ENCODE measurements at regions not wholly inside any gene's neighbourhood (a gene's known extent, or its start where the extent isn't known, plus 50 kb on each side); places are given as distances from the start of the nearest gene placed in this dataset.
"Not testable (repeated sequence)": the region's sequence is repeated elsewhere in the genome, so short reads cannot be mapped to it uniquely, and the experiment has no call there.

- Histone ChIP-seq H3K27me3 (no peaks in the 10 kb centered on the region), H3K4me1 (ENCODE audit: insufficient read depth) (no peaks in the 10 kb centered on the region), H3K9me3 (no peaks in the 10 kb centered on the region), H3K4me3 (no peak overlapping the region), H3K36me3 (no peaks in the 10 kb centered on the region), H3K27ac (no peak overlapping the region)
- 96 to 98% (median 96%) methylated on average over 1 of the region's 1 CpG for WGBS, 3 donors
- TF ChIP-seq EP300 (IDR thresholded peaks at IDR 0.05) (no peak), CTCF (IDR thresholded peaks at IDR 0.05) (no peak), POLR2A (IDR thresholded peaks at IDR 0.05) (no peak)
- no peak for DNase-seq
- intact Hi-C loops (cut with DNase I), result no loop called here
Measured at GRCh38 chr14:30020687-30021086, 93.0 kb upstream of the PRKD1 start.

- H3K4me1 ChIP-seq (ENCODE audit: insufficient read depth); DNase-seq; H3K4me3 ChIP-seq; H3K27ac ChIP-seq; H3K9me3 ChIP-seq; H3K36me3 ChIP-seq; H3K27me3 ChIP-seq; intact Hi-C loops (cut with DNase I): not testable (repeated sequence)
- 92 to 96% (median 96%) methylated on average over 5 of the region's 5 CpGs for WGBS, 3 donors
Measured at GRCh38 chr14:30023350-30023749, 95.7 kb upstream of the PRKD1 start.

- Histone ChIP-seq H3K4me3 (no peak overlapping the region), H3K27me3 (no peaks in the 10 kb centered on the region), H3K36me3 (no peaks in the 10 kb centered on the region), H3K27ac (no peak overlapping the region), H3K4me1 (ENCODE audit: insufficient read depth) (no peaks in the 10 kb centered on the region), H3K9me3 (no peaks in the 10 kb centered on the region)
- TF ChIP-seq EP300 (IDR thresholded peaks at IDR 0.05), result no peak
- TF ChIP-seq POLR2A (IDR thresholded peaks at IDR 0.05), result no peak
- no peak for TF ChIP-seq CTCF (IDR thresholded peaks at IDR 0.05)
- no peak for DNase-seq
- 66 to 79% (median 72%) methylated on average over 1 of the region's 1 CpG for WGBS, 3 donors
- intact Hi-C loops (cut with DNase I), result no loop called here
Measured at GRCh38 chr14:30034152-30034551, 106.5 kb upstream of the PRKD1 start.

GRCh38 chr14:30035361-30035760 is 107.7 kb upstream of the PRKD1 start:
- no peaks in the 10 kb centered on the region for H3K27me3 ChIP-seq
- no peak overlapping the region for H3K27ac ChIP-seq
- no peaks in the 10 kb centered on the region for H3K4me1 ChIP-seq (ENCODE audit: insufficient read depth)
- intact Hi-C loops (cut with DNase I), result no loop called here
- TF ChIP-seq POLR2A (IDR thresholded peaks at IDR 0.05), result no peak
- TF ChIP-seq EP300 (IDR thresholded peaks at IDR 0.05), result no peak
- no peak for TF ChIP-seq CTCF (IDR thresholded peaks at IDR 0.05)
- no peak overlapping the region for H3K4me3 ChIP-seq
- no peak for DNase-seq
- WGBS, 3 donors, result 54 to 81% (median 65%) methylated on average over 1 of the region's 1 CpG
- H3K9me3 ChIP-seq, result no peaks in the 10 kb centered on the region
- no peaks in the 10 kb centered on the region for H3K36me3 ChIP-seq

- H3K4me1 ChIP-seq (ENCODE audit: insufficient read depth), result no peaks in the 10 kb centered on the region
- intact Hi-C loops (cut with DNase I), result no loop called here
- no peaks in the 10 kb centered on the region for H3K27me3 ChIP-seq
- TF ChIP-seq CTCF (IDR thresholded peaks at IDR 0.05) (no peak), EP300 (IDR thresholded peaks at IDR 0.05) (no peak), POLR2A (IDR thresholded peaks at IDR 0.05) (no peak)
- H3K36me3 ChIP-seq, result no peaks in the 10 kb centered on the region
- no peaks in the 10 kb centered on the region for H3K9me3 ChIP-seq
- H3K4me3 ChIP-seq, result no peak overlapping the region
- 82 to 89% (median 84%) methylated on average over 5 of the region's 5 CpGs for WGBS, 3 donors
- H3K27ac ChIP-seq, result no peak overlapping the region
- no peak for DNase-seq
Measured at GRCh38 chr14:30045720-30046119, 118.1 kb upstream of the PRKD1 start.

Measured in ovary (tissue), 7 donors.